Stimulated activated CD4-positive, alpha-beta T cell treated with anti-CD3 and anti-CD28 coated beads, Interleukin-2, amount 100 ng/mL, for 24 hours (primary cell): ENCODE measurements at regions not wholly inside any gene's neighbourhood (a gene's known extent, or its start where the extent isn't known, plus 50 kb on each side); places are given as distances from the start of the nearest gene placed in this dataset.

ENCODE experiments used
- DNase-seq, 2 donors: peaks; one replicate each; pipeline ENCODE4 v3.0.0-alpha.2; 2020

DNA sequence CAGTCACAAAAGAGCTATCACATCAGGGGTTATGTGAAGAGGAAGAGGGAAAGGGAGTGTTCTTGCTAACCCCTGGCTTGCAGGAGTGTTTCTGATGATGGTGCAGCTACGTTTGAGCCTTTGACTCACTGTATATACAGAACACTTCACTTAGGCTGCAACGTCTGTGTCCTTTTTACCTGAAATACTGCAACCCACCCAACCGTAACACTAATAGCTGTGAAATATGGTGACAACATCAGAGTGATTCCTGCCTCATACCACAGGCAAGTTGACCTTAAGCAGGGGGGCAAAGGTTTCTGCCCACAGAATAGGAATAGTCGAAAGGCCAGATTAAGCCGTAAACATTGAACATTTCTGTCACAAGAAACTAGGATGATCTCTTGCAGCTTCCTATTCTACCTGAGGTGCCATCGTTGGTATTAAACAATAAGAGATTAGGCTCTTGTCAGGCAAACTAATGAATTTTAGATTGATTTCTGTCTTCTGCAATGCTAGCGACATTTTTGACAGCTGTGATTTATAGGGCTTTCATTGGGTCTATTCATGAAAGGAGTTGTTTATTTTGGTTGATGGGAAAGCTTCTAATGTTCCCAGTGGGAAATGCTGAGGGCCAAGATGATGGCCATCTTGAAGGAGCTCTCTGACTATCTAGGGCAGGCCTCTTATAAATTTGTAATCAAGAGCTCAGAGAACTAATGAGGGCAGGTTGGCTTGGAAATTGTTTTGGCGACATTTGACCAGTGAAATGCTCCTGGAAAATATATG, 316.8 kb downstream of the PIK3C3 start:
- DNase-seq: no peak

GRCh38 chr18:42274488-42275137, 319.6 kb downstream of the PIK3C3 start:
- no peak for DNase-seq

DNA sequence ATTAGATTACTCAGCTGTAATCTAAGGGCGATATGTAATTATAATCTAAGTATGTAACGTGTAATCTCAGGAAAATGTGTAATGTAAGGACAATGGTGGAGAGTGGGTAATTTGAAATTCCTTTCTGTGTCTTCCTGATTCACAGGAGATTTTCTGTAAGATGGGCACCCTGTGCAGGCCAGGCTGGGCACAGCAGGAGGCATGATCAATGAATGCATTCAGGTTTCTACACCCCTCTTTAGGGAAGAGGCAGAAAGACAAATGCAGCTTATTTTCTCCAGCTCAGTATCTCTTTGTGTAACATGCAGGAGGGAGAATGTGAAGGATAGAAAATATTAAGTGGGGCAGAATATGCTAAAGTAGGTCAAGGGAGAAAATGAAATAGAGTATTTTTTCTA, 320.1 kb downstream of the PIK3C3 start:
- DNase-seq: no peak

DNA sequence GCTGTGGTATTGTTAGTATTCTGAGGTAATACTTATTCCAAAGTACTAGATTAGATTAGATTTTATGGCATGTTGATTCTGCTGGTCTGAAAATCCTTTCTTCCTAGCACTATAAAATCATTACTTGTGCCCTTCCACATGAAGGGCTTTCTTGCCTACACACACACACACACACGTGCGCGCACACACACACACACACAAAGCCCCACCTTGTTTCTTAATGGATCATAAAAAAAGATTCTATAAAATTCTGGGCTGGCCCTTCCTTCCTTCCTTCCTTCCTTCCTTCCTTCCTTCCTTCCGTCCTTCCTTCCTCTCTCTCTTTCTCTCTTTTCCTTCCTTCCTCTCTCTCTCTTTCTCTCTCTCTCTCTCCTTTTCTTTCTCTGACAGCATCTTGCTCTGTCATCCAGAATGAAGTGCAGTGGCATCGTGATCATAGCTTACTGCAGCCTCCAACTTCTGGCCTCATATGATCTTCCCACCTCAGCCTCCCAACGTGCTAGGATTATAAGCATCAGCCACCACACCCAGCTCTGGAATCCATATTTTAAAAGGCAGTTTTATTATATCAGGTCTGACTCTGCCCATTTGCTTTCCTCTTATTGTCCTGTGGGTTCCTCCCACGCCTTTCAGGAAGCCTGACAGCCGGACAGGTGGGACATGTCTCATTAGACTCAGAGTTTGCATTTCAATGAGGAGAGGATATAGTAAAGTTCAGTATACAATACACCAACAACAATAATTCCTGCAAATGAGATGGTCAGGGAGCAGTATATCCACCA, 321.1 kb downstream of the PIK3C3 start:
- no peak for DNase-seq

DNA sequence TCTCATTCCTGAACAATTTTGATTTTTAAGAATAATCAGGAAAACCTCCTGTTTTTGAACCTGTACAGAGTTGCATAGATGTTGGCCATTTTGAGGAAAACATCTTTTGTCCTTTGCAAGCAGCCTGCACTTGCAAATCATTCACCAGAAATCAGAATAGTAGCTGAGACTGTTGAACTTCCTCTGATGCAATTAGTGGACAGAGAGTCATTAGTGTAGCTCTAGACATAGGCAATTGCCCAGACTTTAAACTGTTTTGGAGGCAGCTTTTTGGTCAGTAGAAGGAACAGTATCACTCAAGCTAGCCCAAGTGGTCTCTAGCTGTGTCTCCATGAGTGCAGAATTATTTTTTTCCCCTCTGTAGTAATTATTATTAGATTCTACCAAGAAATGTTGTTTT, 326.1 kb downstream of the PIK3C3 start:
- no peak for DNase-seq

GRCh38 chr18:42281851-42282250, 326.8 kb downstream of the PIK3C3 start:
- DNase-seq: no peak

GRCh38 chr18:42287047-42287446, 332.0 kb downstream of the PIK3C3 start:
- DNase-seq: no peak

GRCh38 chr18:42288129-42288528, 333.1 kb downstream of the PIK3C3 start:
- no peak for DNase-seq

DNA sequence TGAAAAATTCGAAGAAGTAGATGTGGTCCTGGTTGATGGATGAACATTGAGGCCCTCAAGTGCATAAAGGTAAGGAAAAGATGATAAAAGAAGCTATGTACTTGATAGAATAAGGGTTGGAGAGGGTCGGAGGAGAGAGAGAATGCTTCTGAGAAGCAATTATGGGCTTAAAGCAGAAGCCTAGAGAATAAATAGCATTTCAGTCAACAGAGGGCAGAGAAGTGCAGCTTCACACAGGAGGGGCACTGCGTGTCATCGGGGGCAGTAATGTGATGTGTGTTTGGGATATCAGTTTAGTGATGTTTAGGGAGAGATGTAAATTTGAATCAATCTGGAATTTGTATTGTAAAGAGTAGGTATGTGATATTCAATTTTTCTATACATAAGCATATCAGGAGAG, 334.5 kb downstream of the PIK3C3 start:
- no peak for DNase-seq

- DNase-seq: no peak
Measured at GRCh38 chr18:42290318-42291307, 335.6 kb downstream of the PIK3C3 start.

GRCh38 chr18:42292654-42293053, 337.6 kb downstream of the PIK3C3 start:
- no peak for DNase-seq

GRCh38 chr18:42296192-42296591, 341.2 kb downstream of the PIK3C3 start:
- DNase-seq: no peak

- DNase-seq: no peak
Measured at GRCh38 chr18:42296723-42297122, 341.7 kb downstream of the PIK3C3 start.

DNA sequence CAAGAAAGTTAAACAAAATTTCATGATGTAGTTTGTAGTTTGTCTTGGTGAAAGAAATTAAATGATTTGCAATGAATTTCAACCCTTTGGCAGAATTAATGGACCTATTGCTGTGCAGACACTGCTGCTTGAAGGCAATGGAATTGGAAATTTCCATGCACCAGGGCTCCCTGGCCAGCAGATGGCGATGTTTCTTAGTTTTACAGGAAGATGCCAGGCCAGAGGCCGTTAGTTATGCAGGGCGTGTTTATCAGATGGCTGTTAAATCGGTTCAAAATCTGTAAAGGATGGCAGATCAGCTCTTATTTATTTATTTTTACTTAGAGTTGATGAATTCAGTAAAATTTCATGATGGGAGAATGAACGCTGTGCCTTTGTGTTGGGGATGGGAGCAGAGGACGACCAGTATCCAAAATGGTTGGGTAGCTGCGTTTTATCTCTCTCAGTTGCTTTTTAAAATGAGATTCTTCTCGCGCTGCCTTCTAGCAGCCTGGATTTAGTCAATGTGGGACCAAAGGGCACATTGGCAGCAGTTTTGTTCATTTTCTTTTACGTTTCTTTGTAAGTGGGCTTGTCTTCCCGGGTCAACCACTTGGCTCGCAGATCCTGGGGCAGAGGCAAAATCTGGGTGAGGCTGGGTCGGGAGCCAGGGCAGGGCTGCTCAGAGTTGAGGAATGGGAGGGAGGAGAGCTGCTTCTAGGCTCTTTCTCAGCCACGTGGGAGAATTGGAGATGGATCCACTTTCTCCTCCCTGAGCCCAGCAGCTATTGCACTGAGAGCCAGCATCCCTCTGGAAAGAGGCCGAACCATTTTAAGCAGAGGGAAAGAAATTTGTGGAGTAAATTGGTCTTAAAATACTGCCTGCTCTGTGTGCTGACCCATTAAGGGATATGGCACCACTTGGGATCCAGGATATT, 344.0 kb downstream of the PIK3C3 start:
- peak; percentile 61 to 69 for DNase-seq

GRCh38 chr18:42305869-42306593, 351.0 kb downstream of the PIK3C3 start:
- DNase-seq: no peak

DNA sequence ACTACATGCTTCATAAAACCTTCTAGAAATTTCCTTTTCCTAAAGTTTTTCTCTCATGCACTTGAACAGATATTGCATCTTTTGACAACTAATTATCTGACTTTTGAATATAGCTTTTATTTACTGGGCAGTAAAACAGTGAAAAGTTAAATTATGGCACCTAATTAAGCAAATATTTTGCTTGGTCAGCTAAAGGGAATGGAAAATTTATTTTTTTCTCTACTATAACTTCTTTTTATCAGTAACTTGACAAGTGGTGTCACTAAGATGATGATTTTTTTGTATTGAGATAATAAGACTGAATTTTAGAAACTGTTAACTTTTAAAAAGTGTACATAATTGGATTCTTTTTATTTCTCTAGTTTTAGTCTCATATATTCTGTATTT, 351.6 kb downstream of the PIK3C3 start:
- no peak for DNase-seq

DNA sequence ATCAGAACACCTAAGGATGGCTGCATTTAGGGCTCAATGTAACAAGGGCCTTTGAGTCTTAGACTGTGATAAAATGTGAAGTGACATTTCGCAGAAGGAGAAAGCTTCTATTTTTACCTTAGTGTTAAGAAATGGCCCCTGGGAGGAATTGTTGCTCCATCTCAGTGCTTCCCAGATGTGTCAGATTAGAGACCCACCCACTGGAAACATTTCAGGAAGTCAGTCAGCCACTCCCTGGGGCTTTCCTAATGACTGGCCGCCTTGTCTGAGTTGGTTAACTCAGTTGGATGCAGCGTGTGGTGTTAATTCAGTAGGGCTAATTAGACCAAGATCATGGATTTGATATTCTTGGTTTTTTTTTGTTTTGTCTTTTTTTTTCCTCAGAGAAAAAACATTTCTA, 355.9 kb downstream of the PIK3C3 start:
- no peak for DNase-seq

- no peak for DNase-seq
Measured at GRCh38 chr18:42326752-42327151, 371.7 kb downstream of the PIK3C3 start.

DNA sequence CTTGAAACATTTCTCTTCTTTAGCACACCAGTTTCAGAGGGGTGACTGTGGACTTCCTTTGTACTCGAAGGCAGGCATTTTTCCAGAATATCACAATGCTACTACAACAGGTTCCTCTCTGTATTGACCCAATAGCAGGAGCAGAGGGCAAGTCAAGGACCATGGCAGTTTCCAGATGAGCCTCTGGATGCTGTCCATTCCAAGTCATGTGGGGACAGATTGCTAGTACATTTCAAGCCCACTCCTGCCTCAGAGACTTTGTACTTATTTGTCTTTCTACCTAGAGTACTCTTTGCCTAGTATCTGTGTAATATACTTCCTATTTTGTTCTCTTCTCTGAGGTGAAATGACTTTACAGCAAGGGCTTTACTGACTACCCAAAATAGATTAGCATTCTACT, 373.9 kb downstream of the PIK3C3 start:
- DNase-seq: no peak

DNA sequence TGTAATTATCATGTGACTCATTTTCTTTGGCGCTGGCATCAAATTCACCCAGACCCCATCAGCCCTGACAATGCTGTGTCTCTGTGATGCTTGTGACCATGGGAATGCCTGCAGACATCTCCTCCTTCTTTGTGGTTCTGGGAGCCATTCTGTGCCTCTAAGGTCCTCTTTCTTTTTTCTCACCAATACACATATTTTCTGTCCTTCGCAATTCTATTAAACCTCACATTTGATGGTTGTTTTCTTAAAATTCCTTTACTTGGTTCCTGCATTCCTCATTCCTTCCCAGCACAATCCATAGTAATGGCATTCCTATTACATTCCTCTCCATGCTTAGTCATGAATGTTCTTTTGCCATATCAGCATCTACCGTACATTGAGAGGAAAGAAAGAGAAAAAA, 375.3 kb downstream of the PIK3C3 start:
- no peak for DNase-seq

DNA sequence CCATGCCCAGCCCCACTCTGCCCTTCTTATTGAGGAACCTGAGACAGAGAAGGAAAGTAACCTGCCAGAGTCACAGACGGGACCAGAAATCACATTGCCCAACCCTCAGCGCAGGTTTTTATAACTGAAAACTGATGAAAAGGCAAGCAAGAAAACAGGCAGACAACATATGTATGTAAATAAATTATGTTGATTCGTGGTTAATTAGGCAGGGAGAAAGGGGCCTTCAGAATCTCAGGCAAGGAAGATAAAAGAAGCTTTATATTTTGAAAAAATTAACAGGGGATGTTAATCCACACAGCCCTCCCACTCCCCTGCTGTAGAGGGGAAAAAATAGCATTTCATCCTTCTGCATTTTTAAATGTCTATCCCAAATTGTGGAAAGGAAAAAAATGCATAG, 378.5 kb downstream of the PIK3C3 start:
- DNase-seq: no peak
